Prostate gland (tissue), 2 donors: ENCODE measurements at regions not wholly inside any gene's neighbourhood (a gene's known extent, or its start where the extent isn't known, plus 50 kb on each side); places are given as distances from the start of the nearest gene placed in this dataset.

Experiments
- POLR2A ChIP-seq: fragments of 450-650 bp; IDR thresholded peaks from one replicate; pipeline ENCODE4 v1.6.1; 2016; ENCODE audit warnings: antibody characterized with exemption, mild to moderate bottlenecking
- TF ChIP-seq, protein P1 (sequence below), 4 experiments: fragments of 200-600 bp in 2 of 4; fragments of 450-650 bp in 2 of 4; sonication (generic) in 2 of 4; IDR thresholded peaks; 1 replicate in 3 of 4; 2 replicates in 1 of 4; pipeline ENCODE4 v1.5.1; 2016 to 2019; ENCODE audit warnings: antibody characterized with exemption in 4 of 4, mild to moderate bottlenecking in 2 of 4, moderate library complexity in 2 of 4

DNA sequence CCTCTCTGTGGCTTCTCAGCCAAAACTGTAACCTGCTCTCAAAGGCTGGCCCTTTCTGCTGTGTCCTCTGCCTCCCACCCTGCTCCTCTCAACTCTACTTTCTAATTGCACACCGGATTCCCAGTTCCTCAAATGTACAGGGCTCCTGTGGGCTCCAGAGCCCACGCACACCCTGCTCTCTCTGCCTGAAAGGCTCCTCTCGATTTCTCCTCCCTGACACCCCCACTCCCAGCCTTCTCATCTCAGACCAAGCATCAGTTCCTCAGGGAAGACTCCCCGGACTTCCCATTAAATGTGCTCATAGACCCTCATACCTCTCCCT, 111.7 kb upstream of the STEAP1B start:
- TF ChIP-seq, protein P1, sequence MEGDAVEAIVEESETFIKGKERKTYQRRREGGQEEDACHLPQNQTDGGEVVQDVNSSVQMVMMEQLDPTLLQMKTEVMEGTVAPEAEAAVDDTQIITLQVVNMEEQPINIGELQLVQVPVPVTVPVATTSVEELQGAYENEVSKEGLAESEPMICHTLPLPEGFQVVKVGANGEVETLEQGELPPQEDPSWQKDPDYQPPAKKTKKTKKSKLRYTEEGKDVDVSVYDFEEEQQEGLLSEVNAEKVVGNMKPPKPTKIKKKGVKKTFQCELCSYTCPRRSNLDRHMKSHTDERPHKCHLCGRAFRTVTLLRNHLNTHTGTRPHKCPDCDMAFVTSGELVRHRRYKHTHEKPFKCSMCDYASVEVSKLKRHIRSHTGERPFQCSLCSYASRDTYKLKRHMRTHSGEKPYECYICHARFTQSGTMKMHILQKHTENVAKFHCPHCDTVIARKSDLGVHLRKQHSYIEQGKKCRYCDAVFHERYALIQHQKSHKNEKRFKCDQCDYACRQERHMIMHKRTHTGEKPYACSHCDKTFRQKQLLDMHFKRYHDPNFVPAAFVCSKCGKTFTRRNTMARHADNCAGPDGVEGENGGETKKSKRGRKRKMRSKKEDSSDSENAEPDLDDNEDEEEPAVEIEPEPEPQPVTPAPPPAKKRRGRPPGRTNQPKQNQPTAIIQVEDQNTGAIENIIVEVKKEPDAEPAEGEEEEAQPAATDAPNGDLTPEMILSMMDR (IDR thresholded peaks at IDR 0.05) = no peak
- no peak for TF ChIP-seq POLR2A
